GM23338 (cell line): ENCODE measurements at regions not wholly inside any gene's neighbourhood (a gene's known extent, or its start where the extent isn't known, plus 50 kb on each side); places are given as distances from the start of the nearest gene placed in this dataset.

Experiments used
- ATAC-seq: fragments of 200-7000 bp; cut with Tn5 transposase; 3 replicates; pipeline ENCODE4 v1.9.1; 2020
- DNase-seq: peaks from one replicate; pipeline ENCODE4 v3.0.0-alpha.2; 2015; ENCODE audit warnings: low spot score
- H2AFZ ChIP-seq: fragments of 200-600 bp; sonication (generic); 2 replicates; pipeline ENCODE4 v1.8.0; 2016; ENCODE audit warnings: antibody characterized with exemption, mild to moderate bottlenecking, moderate library complexity
- H3F3A ChIP-seq: fragments of 200-600 bp; sonication (generic); replicated peaks from 2 replicates; pipeline ENCODE4 v1.8.0; 2017; ENCODE audit warnings: antibody characterized with exemption, mixed run types, low read depth
- H3K27ac ChIP-seq: fragments of 200-600 bp; sonication (generic); 2 replicates; pipeline ENCODE4 v1.6.1; 2016; ENCODE audit warnings: low read depth
- H3K27me3 ChIP-seq: fragments of 200-600 bp; sonication (generic); 2 replicates; pipeline ENCODE4 v1.8.0; 2016; ENCODE audit warnings: mild to moderate bottlenecking, mixed run types, moderate library complexity; ENCODE audit not compliant: insufficient read depth
- H3K36me3 ChIP-seq: fragments of 200-600 bp; sonication (generic); 2 replicates; pipeline ENCODE4 v1.8.0; 2016; ENCODE audit warnings: mild to moderate bottlenecking; ENCODE audit not compliant: insufficient read depth
- H3K4me1 ChIP-seq: fragments of 200-600 bp; sonication (generic); 2 replicates; pipeline ENCODE4 v1.8.0; 2016; ENCODE audit warnings: mild to moderate bottlenecking, moderate library complexity; ENCODE audit not compliant: insufficient read depth
- H3K4me2 ChIP-seq: fragments of 200-600 bp; sonication (generic); 2 replicates; pipeline ENCODE4 v1.7.1; 2017; ENCODE audit warnings: mixed run types
- H3K4me3 ChIP-seq: fragments of 200-600 bp; sonication (generic); 2 replicates; pipeline ENCODE4 v1.6.1; 2016; ENCODE audit warnings: mixed run types
- H3K79me2 ChIP-seq: fragments of 200-600 bp; sonication (generic); replicated peaks from 2 replicates; pipeline ENCODE4 v1.8.0; 2017; ENCODE audit warnings: mild to moderate bottlenecking; ENCODE audit not compliant: insufficient read depth
- H3K9me2 ChIP-seq: fragments of 200-600 bp; sonication (generic); 2 replicates; pipeline ENCODE4 v1.8.0; 2017; ENCODE audit not compliant: insufficient read depth
- H4K20me1 ChIP-seq: fragments of 200-600 bp; sonication (generic); replicated peaks from 2 replicates; pipeline ENCODE4 v1.8.0; 2017; ENCODE audit warnings: mild to moderate bottlenecking; ENCODE audit not compliant: insufficient read depth
- H3K27ac Mint-ChIP-seq: 2 replicates; pipeline ENCODE4 v1.8.0; 2020; ENCODE audit warnings: inconsistent platforms, mild to moderate bottlenecking, moderate library complexity, mixed read lengths
- H3K27me3 Mint-ChIP-seq: 3 replicates; pipeline ENCODE4 v1.8.0; 2022; ENCODE audit warnings: low read depth, mild to moderate bottlenecking, moderate library complexity, mixed read lengths, inconsistent platforms; ENCODE audit not compliant: insufficient read depth, poor library complexity
- H3K36me3 Mint-ChIP-seq: 3 replicates; pipeline ENCODE4 v1.8.0; 2021; ENCODE audit warnings: low read depth, mild to moderate bottlenecking, inconsistent platforms, moderate library complexity, mixed read lengths
- H3K4me1 Mint-ChIP-seq: 3 replicates; pipeline ENCODE4 v1.8.0; 2020; ENCODE audit warnings: mild to moderate bottlenecking, inconsistent platforms, mixed read lengths
- H3K4me3 Mint-ChIP-seq: 3 replicates; pipeline ENCODE4 v1.8.0; 2021; ENCODE audit warnings: moderate library complexity, mild to moderate bottlenecking, inconsistent platforms, mixed read lengths
- H3K9me3 Mint-ChIP-seq: 3 replicates; pipeline ENCODE4 v1.8.0; 2020; ENCODE audit warnings: moderate library complexity, mild to moderate bottlenecking, inconsistent platforms, mixed read lengths
- CREB1 ChIP-seq: fragments of 250-450 bp; sonication (Bioruptor Pico); IDR thresholded peaks from 2 replicates; pipeline ENCODE4 v1.5.0; 2020; ENCODE audit warnings: low read depth, mild to moderate bottlenecking, moderate library complexity
- CTCF ChIP-seq, 2 experiments: fragments of 200-600 bp in 1 of 2; sonication (generic) in 1 of 2; conservative IDR thresholded peaks; 2 replicates each; pipeline versions ENCODE4 v1.5.1 to v1.6.1; 2016 to 2017; ENCODE audit warnings: antibody characterized with exemption in 2 of 2, low read depth in 2 of 2, mild to moderate bottlenecking in 2 of 2, moderate library complexity in 1 of 2
- ETS1 ChIP-seq: IDR thresholded peaks from 2 replicates; pipeline ENCODE4 v1.6.1; 2016; ENCODE audit warnings: antibody characterized with exemption
- EZH2 ChIP-seq: fragments of 200-600 bp; sonication (generic); IDR thresholded peaks from one replicate; pipeline ENCODE4 v1.8.0; 2017; ENCODE audit warnings: antibody characterized with exemption, mild to moderate bottlenecking, low read depth; ENCODE audit not compliant: unreplicated experiment
- EZH2phosphoT487 ChIP-seq: fragments of 200-600 bp; sonication (generic); IDR thresholded peaks from one replicate; pipeline ENCODE4 v1.8.1; 2018; ENCODE audit warnings: antibody characterized with exemption; ENCODE audit not compliant: unreplicated experiment
- NANOG ChIP-seq: IDR thresholded peaks from 2 replicates; pipeline ENCODE4 v1.6.1; 2016; ENCODE audit warnings: antibody characterized with exemption, borderline replicate concordance
- POLR2AphosphoS5 ChIP-seq: IDR thresholded peaks from 2 replicates; pipeline ENCODE4 v1.6.1; 2016; ENCODE audit warnings: antibody characterized with exemption, low read depth
- REST ChIP-seq: IDR thresholded peaks from one replicate; pipeline ENCODE4 v1.6.1; 2018; ENCODE audit warnings: antibody characterized with exemption; ENCODE audit not compliant: unreplicated experiment
- STAT1 ChIP-seq: IDR thresholded peaks from one replicate; pipeline ENCODE4 v1.6.1; 2016; ENCODE audit warnings: antibody characterized with exemption; ENCODE audit not compliant: unreplicated experiment
- ZNF114 ChIP-seq: fragments of 250-450 bp; sonication (Bioruptor Pico); IDR thresholded peaks from 2 replicates; pipeline ENCODE4 v1.5.0; 2020; ENCODE audit warnings: mild to moderate bottlenecking, moderate library complexity
- ZNF331 ChIP-seq: fragments of 250-450 bp; sonication (Bioruptor Pico); IDR thresholded peaks from 2 replicates; pipeline ENCODE4 v1.5.0; 2020; ENCODE audit warnings: low read depth, mild to moderate bottlenecking, moderate library complexity
- ZNF462 ChIP-seq: fragments of 250-450 bp; sonication (Bioruptor Pico); IDR thresholded peaks from 2 replicates; pipeline ENCODE4 v1.5.0; 2020; ENCODE audit warnings: mild to moderate bottlenecking, moderate library complexity

- no peak for TF ChIP-seq ZNF462
- no peak for TF ChIP-seq STAT1
- TF ChIP-seq NANOG: no peak
- TF ChIP-seq CREB1: no peak
- no peak for TF ChIP-seq EZH2
Measured at GRCh38 chr5:165527577-165527976, 2022.2 kb downstream of the MAT2B start (continued).

GRCh38 chr5:165538065-165538464 lies 2032.6 kb downstream of the MAT2B start:
- Histone ChIP-seq H3K4me2 (no peak overlapping the region), H3K27me3 (no peaks in the 10 kb centered on the region), H3K9me2 (no peaks in the 10 kb centered on the region), H4K20me1 (no peaks in the 10 kb centered on the region), H3K4me1 (no peaks in the 10 kb centered on the region), H3K79me2 (no peaks in the 10 kb centered on the region), H3F3A (no peaks in the 10 kb centered on the region), H3K36me3 (no peaks in the 10 kb centered on the region), H3K4me3 (no peak overlapping the region), H2AFZ (no peak overlapping the region), H3K27ac (no peak overlapping the region)
- no peaks in the 10 kb centered on the region; the same call in 2 of the 3 replicates for H3K9me3 Mint-ChIP-seq
- H3K4me1 Mint-ChIP-seq: no peaks in the 10 kb centered on the region
- H3K36me3 Mint-ChIP-seq: no peaks in the 10 kb centered on the region
- DNase-seq: no peak
- no peak for ATAC-seq
- no peak overlapping the region for H3K4me3 Mint-ChIP-seq
- H3K27ac Mint-ChIP-seq: no peak overlapping the region
- H3K27me3 Mint-ChIP-seq: no peaks in the 10 kb centered on the region
- TF ChIP-seq CTCF (conservative IDR thresholded peaks at IDR 0.05; ENCODE audit: low read depth in 2 of 2): no peak
- no peak for TF ChIP-seq ZNF114
- TF ChIP-seq ZNF331: no peak
- TF ChIP-seq NANOG: no peak
- no peak for TF ChIP-seq EZH2phosphoT487
- TF ChIP-seq EZH2: no peak
- no peak for TF ChIP-seq REST
- no peak for TF ChIP-seq POLR2AphosphoS5
- no peak for TF ChIP-seq CREB1
- TF ChIP-seq STAT1: no peak
- no peak for TF ChIP-seq ETS1
